ENCODE measurements at regions not wholly inside any gene's neighbourhood (a gene's known extent, or its start where the extent isn't known, plus 50 kb on each side); places are given as distances from the start of the nearest gene placed in this dataset.

GRCh38 chr7:17680026-17680425 lies 260.3 kb downstream of the SNX13 start:
- no peak for TF ChIP-seq POLR2AphosphoS5 (IDR thresholded peaks at IDR 0.05; ENCODE audit: low read depth, low read length)
- TF ChIP-seq ZSCAN29 (CRISPR knock-in tag; conservative IDR thresholded peaks at IDR 0.05), result no peak
- TF ChIP-seq MXI1 (IDR thresholded peaks at IDR 0.05; ENCODE audit: borderline replicate concordance, low read depth, low read length), result no peak
- no peak for TF ChIP-seq MYNN (CRISPR knock-in tag; IDR thresholded peaks at IDR 0.05; ENCODE audit: low read depth)
- no peak for TF ChIP-seq CENPX (CRISPR knock-in tag; IDR thresholded peaks at IDR 0.05)
- TF ChIP-seq ZNF335 (CRISPR knock-in tag; IDR thresholded peaks at IDR 0.05), result no peak
- no peak for TF ChIP-seq MAX (IDR thresholded peaks at IDR 0.05)
- no peak for TF ChIP-seq ZNF468 (CRISPR knock-in tag; IDR thresholded peaks at IDR 0.05)
- no peak for TF ChIP-seq TP53 (CRISPR knock-in tag; conservative IDR thresholded peaks at IDR 0.05)
- TF ChIP-seq ZNF878 (CRISPR knock-in tag; IDR thresholded peaks at IDR 0.05), result no peak
- no peak for TF ChIP-seq MYPOP (CRISPR knock-in tag; IDR thresholded peaks at IDR 0.05)

Data from HepG2 (cell line).